ENCODE measurements at regions not wholly inside any gene's neighbourhood (a gene's known extent, or its start where the extent isn't known, plus 50 kb on each side); places are given as distances from the start of the nearest gene placed in this dataset.
"Not testable (repeated sequence)": the region's sequence is repeated elsewhere in the genome, so short reads cannot be mapped to it uniquely, and the experiment has no call there.

GRCh38 chr6:11327961-11328360 is 95.5 kb upstream of the NEDD9 start:
- DNase-seq (ENCODE audit: low read depth in 2 of 2) = no peak

- DNase-seq (ENCODE audit: low read depth in 2 of 2) = no peak
Observed at GRCh38 chr6:11326116-11326515, 93.6 kb upstream of the NEDD9 start.

- peak in 1 of 2 donors; percentile 55 for DNase-seq (ENCODE audit: low read depth in 2 of 2)
Observed at GRCh38 chr6:11324453-11325015, 92.1 kb upstream of the NEDD9 start.

GRCh38 chr6:11323666-11324452 is 91.4 kb upstream of the NEDD9 start:
- DNase-seq (ENCODE audit: low read depth in 2 of 2) = no peak

- no peak for DNase-seq (ENCODE audit: low read depth in 2 of 2)
Observed at GRCh38 chr6:11322252-11322885, 89.9 kb upstream of the NEDD9 start.

- DNase-seq (ENCODE audit: low read depth in 2 of 2) = no peak
Observed at GRCh38 chr6:11320914-11321597, 88.6 kb upstream of the NEDD9 start.

GRCh38 chr6:11318835-11319813 is 86.7 kb upstream of the NEDD9 start:
- DNase-seq (ENCODE audit: low read depth in 2 of 2) = no peak

- peak; percentile 35 to 59 for DNase-seq (ENCODE audit: low read depth in 2 of 2)
Observed at GRCh38 chr6:11317885-11318771, 85.7 kb upstream of the NEDD9 start.

GRCh38 chr6:11315743-11316437 is 83.4 kb upstream of the NEDD9 start:
- no peak for DNase-seq (ENCODE audit: low read depth in 2 of 2)

GRCh38 chr6:11313207-11313606 is 80.7 kb upstream of the NEDD9 start:
- no peak for DNase-seq (ENCODE audit: low read depth in 2 of 2)

- DNase-seq (ENCODE audit: low read depth in 2 of 2) = no peak
Observed at GRCh38 chr6:11311970-11312369, 79.5 kb upstream of the NEDD9 start.

- no peak for DNase-seq (ENCODE audit: low read depth in 2 of 2)
Observed at GRCh38 chr6:11309947-11310665, 77.6 kb upstream of the NEDD9 start.

GRCh38 chr6:11307226-11307625 is 74.8 kb upstream of the NEDD9 start:
- DNase-seq (ENCODE audit: low read depth in 2 of 2) = no peak

GRCh38 chr6:11304946-11305345 is 72.5 kb upstream of the NEDD9 start:
- DNase-seq (ENCODE audit: low read depth in 2 of 2) = no peak

GRCh38 chr6:11299876-11300428 is 67.5 kb upstream of the NEDD9 start:
- not testable (repeated sequence) for DNase-seq (ENCODE audit: low read depth in 2 of 2)

- not testable (repeated sequence) for DNase-seq (ENCODE audit: low read depth in 2 of 2)
Observed at GRCh38 chr6:11299421-11299784, 66.9 kb upstream of the NEDD9 start.

GRCh38 chr6:11298651-11299420 is 66.4 kb upstream of the NEDD9 start:
- no peak for DNase-seq (ENCODE audit: low read depth in 2 of 2)

GRCh38 chr6:11297376-11297729 is 64.9 kb upstream of the NEDD9 start:
- no peak for DNase-seq (ENCODE audit: low read depth in 2 of 2)

All from stimulated activated CD4-positive, alpha-beta T cell treated with anti-CD3 and anti-CD28 coated beads, Interleukin-4, amount 100 ng/mL, for 48 hours (primary cell).